DMS53 treated with DMSO at 0.1 percent for 48 hours (cell line): ENCODE measurements at regions not wholly inside any gene's neighbourhood (a gene's known extent, or its start where the extent isn't known, plus 50 kb on each side); places are given as distances from the start of the nearest gene placed in this dataset.
"Not testable (repeated sequence)": the region's sequence is repeated elsewhere in the genome, so short reads cannot be mapped to it uniquely, and the experiment has no call there.

Experiments used
- DNase-seq: peaks from one replicate; lab custom pipeline; 2025; ENCODE audit not compliant: unreplicated experiment; lab: John Stamatoyannopoulos, UW

DNA sequence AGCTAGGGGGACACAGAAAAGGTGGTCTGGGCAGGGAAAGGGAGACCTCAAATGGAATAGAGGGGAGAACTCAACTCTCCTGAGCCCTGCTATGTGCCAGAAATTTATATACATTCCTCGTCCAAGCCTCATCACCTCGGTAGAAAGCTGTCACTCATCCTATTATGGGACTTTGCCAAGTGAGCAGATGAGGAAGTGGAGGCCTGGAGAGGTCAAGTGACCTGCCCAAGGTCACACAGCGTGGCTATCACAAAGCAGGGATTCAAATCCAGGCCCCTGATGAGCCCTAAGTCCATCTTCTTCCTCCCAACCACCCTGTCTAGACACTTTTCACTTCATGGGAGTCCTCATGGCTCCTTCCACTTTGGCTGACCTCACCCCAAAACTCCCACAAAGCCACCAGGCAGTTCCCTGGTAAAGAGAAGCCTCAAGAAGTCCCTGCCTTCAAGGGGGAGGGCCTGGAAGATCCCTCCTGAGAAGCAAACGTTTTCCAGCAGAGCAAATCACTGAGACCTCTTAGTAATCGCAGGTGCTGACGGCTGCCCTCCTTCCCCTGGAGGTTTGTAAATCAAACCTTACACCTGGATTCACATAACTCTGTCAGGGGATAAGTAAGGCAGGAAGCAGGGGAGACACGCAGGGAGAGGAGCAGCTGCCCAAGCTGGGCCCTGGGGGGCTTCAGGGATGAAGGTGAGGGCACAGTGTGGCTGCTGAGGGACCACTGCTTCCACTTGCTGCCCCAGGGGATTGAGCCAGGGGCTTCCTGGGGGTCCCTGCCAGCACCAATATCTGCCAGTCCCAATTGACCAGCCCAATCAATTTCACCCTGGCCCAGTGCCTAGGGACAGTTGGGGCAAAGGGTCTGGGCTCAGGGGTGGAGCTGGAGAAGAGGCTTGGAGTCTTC, 351.2 kb downstream of the MATN1 start:
- DNase-seq, result no peak

DNA sequence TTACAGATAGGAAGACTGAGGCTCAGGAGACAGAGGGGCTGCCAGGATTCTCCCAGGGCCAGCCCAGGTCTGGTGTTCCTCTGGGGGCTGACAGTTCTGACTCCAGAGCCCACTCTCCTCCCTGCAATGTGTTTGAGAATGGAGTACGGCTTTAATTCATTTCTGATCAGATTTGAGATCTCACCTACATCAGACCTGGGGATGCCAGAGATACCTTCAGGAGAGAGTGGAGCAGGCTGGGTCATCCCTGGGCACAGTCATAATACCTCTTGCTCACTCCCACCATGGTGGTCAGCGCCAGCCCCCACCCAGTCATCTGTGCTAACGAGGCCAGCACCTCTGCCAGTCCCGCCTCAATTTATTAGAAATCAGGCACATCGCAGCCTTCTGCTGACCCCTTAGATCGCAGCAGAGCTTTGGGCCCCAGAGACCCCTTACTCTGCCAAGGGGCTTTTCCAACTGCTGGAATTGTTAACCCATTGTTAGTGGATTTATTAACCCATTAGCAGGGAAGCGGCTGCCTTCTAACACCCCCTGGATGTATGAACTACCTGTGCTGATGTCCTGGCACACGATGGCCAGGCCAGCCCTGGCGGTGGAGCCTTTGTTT, 352.1 kb downstream of the MATN1 start:
- DNase-seq, result no peak

DNA sequence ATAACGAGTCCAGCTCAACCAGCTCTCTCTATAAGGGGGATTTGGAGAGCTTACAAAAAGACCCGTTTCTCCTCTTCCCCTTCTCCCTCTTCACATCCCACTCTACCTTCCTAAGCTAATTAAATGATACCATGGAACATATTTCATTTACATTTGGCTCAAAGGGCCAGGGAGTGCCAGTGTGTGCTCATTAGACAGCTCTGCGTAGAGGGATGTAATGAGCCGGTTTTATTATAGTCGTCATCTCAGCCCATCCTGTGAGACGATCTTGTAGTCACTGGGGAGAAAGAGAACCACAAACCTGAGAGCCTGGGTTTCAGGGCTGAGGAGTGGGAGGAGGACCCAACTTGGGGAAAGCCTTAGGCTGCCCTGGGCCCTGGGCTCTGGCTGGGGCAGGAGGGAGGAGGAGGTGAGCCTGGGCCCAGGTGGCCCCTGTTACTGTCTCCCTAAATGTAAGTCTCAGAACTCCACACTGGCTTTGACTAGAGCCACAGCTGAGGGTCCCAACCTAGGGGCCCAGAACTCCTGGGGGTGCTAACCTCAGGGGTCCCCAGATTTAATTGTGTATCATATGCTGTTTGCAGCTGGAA, 354.6 kb downstream of the MATN1 start:
- DNase-seq, result no peak

DNA sequence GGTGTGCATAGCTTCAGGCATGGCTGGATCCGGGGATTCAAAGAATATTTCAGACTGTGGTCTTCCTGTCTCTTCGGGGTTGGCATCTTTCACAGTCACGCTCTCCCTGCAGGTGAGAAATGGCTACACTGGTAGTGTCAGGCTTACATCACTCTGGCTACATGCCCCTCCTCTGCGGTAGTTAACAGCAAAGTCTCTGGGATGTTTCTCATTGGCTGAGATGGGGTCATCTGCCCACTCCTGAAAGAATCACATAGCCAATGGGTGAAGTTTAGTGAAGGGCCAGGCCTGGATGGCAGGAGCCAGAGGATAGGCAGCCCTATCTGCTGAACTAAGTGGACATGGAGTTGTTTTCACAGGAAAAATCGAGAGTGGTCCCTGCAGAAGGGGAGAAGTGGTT, 356.5 kb downstream of the MATN1 start:
- DNase-seq, result no peak

DNA sequence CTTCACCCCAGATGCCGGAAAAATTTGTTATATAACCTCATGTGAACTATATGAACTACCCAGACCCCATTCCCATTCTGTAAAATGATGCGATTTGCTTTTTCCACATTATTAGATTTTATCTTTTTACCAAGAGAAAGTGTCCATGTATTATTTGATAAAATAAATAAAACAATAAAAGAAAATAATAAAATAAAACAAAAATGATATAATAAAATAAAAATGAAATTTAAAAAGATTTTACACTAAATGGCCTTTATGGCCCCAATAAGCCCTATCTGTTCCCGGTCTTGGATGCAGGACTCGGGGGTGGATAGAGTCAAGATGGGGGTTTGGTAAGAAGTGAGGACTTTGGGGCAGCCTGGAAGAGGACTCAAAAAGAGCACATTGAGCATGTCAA, 357.2 kb downstream of the MATN1 start:
- no peak for DNase-seq

DNA sequence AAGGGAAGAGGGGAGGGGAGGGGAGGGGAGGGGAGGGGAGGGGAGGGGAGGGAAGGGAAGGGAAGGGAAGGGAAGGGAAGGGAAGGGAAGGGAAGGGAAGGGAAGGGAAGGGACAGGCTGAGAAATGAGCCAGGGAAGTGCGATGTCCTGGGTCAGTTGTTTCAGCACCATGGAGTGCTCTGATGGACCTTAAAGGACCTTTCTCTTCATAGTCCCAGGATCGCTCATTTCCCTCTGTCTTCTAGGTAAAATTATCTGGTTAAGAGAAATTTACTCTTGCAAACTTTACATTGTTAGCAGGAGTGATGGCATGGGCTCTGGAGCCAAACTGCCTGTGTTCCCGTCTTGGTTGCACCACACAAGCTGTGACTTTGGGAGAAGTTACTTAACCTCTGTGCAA, 357.8 kb downstream of the MATN1 start:
- no peak for DNase-seq

DNA sequence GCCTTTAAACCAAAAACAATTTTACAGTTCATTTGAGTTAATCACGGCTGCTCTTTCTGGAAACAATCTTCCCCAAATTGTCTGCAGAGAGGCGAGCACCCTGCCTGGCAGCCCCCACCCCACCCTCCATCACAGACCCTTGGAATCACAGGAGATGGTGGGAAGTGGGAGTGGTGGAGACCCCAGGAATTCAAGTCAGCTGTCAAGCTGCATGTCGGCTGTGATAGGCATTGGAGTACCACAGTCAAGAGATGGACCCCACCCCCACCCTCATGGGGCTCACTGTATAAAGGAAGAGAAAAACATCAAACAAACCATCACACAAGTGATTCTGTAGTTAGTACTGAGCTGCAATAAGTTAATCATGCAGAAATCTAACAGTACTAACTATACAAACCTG, 360.4 kb downstream of the MATN1 start:
- no peak for DNase-seq

DNA sequence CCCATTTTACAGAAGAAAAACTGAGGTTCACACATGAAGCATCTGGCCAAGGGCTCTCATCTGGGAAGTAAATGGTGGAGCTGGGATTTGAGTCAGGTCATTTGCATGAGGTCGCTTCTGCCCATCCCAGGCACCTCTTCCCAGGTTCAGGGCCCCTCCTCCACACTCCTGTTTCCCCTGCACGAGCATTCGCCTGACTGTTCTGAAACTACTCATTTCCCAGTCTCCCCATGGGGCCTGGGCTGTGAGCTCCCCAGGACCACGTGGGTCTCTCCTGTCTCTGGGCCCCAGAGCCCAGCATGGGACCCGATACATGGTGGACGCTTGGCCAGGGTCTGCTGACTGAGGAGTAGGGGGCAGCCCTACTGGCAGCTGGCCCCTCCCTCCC, 360.8 kb downstream of the MATN1 start:
- DNase-seq, result no peak

DNA sequence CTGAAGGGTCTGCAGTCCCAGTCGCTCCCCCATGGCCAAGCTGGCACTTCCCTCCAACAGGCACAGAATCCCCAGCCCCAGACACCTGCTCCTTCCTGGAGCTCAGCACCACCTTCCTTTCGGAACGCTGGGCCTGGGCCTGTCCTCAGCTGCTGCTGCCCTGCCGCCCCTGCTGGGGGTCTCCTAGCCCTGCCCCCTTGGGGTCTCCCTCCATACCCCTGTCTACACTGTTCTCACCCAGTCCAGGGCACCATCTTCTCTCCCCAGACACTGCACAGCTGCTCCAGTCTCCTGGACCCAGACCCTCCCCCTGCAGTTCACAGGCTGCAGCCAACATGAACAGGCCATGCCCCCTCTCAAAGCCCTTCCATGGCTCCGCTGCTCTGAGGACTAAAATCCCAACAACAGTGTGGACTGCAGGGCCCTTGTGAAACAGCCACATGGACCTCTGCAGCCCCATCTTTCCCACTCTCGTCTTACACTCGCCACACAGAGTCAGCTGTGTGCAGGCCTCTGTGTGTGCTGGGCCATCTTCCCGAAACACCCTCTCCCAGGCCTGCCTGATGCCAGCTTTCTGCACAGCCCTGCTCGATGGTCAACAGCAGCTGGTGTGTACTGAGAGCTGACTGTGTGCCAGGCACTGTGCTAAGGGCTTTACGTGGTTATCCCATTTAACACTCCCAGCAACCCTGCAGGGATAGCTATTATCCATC, 361.3 kb downstream of the MATN1 start:
- not testable (repeated sequence) for DNase-seq

DNA sequence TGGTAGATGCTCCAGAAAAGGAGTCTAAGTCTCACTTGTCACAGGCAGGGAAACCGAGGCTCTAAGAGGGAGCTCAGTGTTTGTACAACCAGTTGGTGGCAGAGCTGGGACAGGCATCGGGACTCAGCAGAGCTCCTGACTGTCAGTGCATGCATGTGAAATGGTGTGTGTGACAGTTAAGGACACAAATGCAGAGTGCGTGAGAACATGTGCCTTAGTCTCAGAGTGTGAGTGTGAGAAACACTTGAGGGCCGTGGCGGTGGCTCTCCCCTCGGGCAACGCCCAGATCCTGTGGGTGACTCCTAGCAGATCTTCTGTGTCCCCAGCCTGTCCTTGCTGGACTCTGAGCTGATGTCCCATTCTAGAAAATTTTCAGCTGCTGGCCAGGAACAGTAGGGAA, 362.6 kb downstream of the MATN1 start:
- no peak for DNase-seq

DNA sequence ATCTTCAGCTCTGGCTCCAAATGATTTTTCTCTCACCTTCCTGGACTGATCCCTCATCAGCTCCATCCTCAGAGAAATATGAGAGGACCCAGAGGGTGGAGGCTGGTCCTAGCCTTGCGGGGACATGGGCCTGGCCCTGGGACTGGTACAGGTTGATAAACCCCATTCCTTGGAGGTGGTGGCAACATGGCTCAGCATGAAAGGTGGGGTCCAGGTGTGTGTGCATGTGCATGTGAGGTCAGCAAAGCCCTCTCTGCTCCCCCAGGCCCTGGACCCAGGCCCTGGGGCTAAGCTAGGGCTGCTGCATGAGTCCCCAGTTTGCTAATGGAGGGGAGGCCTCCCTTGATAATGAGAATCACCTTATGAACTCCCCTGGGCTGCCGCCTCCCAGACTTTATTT, 363.1 kb downstream of the MATN1 start:
- DNase-seq, result no peak

DNA sequence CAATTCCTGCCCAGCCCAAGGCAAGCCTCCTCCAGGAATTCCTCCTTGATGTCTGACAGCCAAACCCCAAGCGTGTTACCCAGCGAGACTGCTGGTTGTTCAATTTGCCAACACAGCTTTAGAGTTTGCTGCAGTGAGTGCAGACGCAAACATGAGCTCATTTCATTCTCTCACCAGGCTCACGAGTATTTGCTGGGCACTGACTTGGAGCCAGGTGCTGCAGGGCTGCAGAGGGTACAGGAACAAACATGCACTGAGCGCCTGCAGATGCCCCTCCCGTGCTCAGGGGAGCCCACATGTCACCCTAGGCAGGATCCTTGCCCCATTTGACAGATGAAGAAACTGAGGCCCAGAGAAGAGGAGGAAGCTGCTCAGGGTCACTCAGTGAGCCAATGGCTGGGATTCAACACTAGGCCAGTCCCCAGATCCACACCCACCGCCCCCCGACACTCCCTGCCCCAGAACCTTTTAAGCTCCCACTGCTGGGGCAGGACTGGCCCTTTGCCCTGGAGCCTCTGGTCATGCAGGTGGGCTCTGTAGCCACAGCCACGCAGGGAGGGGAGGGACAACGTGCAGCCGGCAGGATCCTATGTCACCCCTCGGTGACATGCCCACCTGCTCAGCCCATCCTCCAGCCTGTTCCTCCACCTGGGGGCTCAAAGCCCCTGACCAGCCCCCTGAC, 363.7 kb downstream of the MATN1 start:
- DNase-seq, result no peak

DNA sequence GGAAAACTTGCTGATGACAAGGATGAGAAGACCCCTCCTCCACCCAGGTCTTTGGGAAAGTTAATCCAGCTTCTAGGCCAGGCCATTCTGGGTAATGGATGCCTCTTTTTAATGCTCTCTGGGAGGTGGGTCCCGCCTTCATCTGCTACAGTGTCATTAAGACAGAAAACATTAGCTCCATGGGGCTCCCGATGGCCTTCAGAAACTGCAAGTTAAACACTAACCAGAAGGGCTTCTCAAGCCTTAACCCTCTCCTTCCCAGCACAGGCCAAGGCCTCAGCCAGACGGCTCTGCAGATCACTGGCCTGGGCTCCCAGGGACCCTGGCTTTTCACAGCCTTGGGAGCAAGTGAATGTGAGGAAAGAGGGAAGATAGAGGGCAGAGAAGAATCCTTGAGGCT, 364.9 kb downstream of the MATN1 start:
- DNase-seq, result no peak

DNA sequence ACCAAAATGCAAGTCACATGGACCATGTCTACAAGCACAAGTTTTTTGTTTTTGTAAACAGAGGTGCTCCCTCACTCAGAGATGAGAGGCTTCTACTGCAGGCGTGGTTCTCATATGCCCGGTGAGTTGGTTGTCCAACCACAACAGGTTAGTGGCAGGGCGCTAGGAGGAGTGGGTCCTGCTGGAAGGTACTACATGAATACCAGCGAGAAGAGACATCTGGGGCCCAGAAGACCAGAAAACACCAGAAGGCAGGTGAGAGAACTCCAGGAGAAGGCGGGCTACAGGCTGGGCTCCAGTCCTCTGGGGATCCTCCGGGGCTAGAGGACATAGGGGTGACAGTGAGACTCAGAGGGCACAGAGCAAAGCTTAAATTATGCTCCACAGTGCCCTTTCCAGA, 366.5 kb downstream of the MATN1 start:
- DNase-seq, result no peak

DNA sequence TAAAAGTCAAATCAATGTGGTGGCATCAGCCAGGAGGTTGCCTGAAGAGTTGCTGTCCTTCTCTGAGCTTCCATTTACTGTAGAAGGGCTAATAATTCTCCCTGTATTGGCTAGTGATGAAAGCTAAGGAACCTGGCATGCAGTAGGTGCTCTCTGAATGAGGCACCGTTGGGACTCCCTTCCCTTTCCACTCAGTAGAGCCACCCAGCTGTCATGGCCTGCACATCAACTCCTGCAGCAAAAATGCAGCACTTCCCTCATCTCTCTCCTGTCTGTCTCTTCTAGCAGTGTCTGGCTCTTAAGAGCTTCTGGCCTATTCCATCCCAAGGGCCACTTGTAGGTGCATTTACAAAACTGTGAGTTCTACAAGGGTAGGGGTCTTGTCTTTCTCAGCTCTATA, 369.0 kb downstream of the MATN1 start:
- DNase-seq, result no peak

DNA sequence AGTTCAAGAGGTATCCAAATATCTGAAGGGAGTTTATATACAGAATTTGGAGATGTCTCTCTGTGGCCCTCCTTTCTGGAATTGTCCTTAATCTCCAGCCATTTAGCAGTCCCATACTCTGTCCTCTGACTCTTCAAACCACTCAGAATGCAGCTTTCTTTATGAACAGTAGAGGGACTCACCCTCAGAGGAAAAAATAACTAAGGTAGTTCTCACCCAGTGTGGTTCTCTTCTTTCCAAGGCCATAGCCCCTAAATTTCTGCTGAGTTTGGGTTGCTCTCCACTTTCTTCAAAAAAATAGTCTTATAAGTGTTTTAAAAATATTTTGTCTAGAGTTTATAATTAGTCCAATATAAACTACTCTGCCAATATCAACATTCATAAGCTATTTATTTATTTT, 369.7 kb downstream of the MATN1 start:
- DNase-seq, result no peak

DNA sequence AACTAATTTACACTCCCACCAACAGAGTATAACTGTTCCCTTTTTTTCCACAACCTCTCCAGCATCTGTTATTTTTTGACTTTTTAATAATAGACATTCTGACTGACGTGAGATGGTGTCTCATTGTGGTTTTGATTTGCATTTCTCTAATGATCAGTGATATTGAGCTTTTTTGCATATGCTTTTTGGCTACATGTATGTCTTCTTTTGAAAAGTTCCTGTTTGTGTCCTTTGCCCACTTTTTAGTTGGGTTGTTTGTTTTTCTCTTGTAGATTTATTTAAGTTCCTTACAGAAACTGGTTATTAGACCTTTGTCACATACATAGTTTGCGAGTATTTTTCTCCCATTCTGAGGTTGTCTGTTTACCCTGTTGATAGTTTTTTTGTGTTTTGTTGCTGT, 375.2 kb downstream of the MATN1 start:
- DNase-seq, result no peak

DNA sequence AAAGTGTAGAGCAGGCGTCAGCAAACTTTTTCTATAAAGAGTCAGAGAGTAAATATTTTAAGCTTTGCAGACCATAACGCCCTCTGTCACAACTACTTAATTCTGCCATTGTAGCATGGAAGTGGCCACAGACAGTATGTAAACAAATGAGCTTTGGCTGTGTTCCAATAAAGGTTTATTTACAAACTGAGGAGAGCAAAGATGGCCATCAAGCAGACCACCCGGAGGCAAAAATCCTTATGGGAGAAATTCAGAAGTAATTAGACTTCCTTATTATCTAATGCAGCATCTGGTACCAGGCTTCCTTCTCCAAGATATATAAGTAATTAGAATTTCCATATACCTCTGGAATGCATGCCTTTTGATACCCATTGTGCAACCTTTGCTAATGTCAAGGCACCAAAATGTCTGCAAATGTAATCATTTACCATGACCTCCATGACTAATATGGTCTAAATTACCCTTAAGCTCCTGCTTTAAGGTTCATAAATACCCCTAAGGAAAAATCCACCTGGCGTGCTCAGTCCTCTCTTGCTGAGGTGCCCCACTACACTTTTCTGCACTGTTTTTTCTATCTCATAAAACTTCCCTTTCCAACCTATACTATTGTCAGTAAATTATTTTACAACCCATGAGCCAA, 377.8 kb downstream of the MATN1 start:
- DNase-seq, result no peak

DNA sequence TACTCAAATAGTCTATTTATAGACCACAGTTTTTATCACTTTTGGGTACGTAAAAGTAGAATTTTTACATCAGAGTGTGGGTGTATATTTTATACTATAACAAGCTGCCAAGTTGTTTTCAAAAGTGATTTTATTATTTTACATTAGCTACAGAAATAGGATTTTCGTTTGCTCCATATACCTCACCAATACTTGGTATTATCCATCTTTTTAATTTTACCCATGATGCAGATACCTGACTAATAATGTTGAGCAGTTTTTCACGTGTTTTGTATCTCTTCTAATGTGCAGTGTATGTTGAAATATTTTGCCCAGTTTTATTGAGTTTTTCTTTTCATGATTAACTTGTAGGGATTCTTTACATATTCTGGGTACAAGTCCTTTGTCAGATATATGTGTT, 379.8 kb downstream of the MATN1 start:
- DNase-seq, result no peak

DNA sequence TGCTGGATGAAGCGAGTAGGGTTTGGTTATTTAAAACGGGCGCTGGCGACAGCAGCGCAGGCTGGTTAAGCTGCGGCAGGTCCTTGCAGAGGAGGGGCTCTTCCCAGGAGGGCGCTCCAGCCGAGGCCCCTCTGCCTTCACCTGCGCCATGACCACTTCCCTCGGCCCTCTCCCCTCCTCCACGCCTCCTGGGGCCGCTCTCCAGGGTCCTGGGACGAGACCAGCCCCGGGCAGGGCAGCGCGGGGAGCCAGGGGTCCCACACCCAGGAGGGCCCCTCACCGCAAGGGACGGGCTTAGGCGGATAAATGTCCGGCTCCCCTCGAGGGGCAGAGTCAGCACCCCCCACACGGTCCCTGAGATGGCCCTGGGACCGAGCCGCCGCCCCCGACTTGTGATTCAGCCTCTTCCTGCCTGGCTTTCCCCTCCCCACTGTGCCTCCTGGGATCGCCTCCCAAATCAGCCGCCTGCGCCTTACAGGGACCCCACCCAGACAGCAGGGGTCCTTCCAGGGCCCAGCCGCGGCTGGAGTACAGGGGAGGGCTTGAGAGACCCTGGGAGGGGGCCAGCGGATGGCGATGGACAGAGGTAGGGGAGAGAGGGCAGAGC, 380.7 kb downstream of the MATN1 start:
- no peak for DNase-seq
